Trophoblast cell (in vitro differentiated cells and primary cell): ENCODE measurements at regions not wholly inside any gene's neighbourhood (a gene's known extent, or its start where the extent isn't known, plus 50 kb on each side); places are given as distances from the start of the nearest gene placed in this dataset.

ENCODE experiments used
- DNase-seq, 2 donors: peaks; one replicate each; pipeline ENCODE4 v3.0.0-alpha.2; 2016
- H2AFZ ChIP-seq: 2 replicates; pipeline ENCODE4 v1.6.1; 2013; ENCODE audit warnings: low read length, moderate library complexity, mild to moderate bottlenecking; ENCODE audit not compliant: insufficient read depth, poor library complexity
- H2AK5ac ChIP-seq: 2 replicates; pipeline ENCODE4 v1.6.1; 2013; ENCODE audit warnings: mild to moderate bottlenecking, low read length
- H2BK120ac ChIP-seq: 2 replicates; pipeline ENCODE4 v1.6.1; 2013; ENCODE audit warnings: low read length, mild to moderate bottlenecking, moderate library complexity; ENCODE audit not compliant: insufficient read depth, poor library complexity
- H2BK12ac ChIP-seq: 2 replicates; pipeline ENCODE4 v1.6.1; 2013; ENCODE audit warnings: mild to moderate bottlenecking, low read length, moderate library complexity
- H2BK5ac ChIP-seq: 2 replicates; pipeline ENCODE4 v1.6.1; 2013; ENCODE audit warnings: low read length, low read depth, moderate library complexity, mild to moderate bottlenecking; ENCODE audit not compliant: poor library complexity
- H3K14ac ChIP-seq: 2 replicates; pipeline ENCODE4 v1.6.1; 2013; ENCODE audit warnings: mild to moderate bottlenecking, low read length
- H3K18ac ChIP-seq: 2 replicates; pipeline ENCODE4 v1.6.1; 2013; ENCODE audit warnings: mild to moderate bottlenecking, low read length
- H3K23ac ChIP-seq: 2 replicates; pipeline ENCODE4 v1.6.1; 2013; ENCODE audit warnings: low read length
- H3K27ac ChIP-seq: 2 replicates; pipeline ENCODE4 v1.5.1; 2013; ENCODE audit warnings: low read depth, mild to moderate bottlenecking, inconsistent platforms, low read length, moderate library complexity
- H3K27me3 ChIP-seq: 2 replicates; pipeline ENCODE4 v1.6.1; 2013; ENCODE audit warnings: inconsistent platforms, mild to moderate bottlenecking, low read length, moderate library complexity; ENCODE audit not compliant: insufficient read depth
- H3K36me3 ChIP-seq, 2 experiments: 1 replicate in 1 of 2; 2 replicates in 1 of 2; pipeline ENCODE4 v1.6.1; 2013; ENCODE audit warnings: low read length in 2 of 2, mild to moderate bottlenecking in 2 of 2, moderate library complexity in 1 of 2; ENCODE audit not compliant: insufficient read depth in 2 of 2, control insufficient read depth in 1 of 2
- H3K4ac ChIP-seq: 2 replicates; pipeline ENCODE4 v1.6.1; 2013; ENCODE audit warnings: low read depth, mild to moderate bottlenecking, low read length, moderate library complexity
- H3K4me1 ChIP-seq, 2 experiments: 1 replicate in 1 of 2; 2 replicates in 1 of 2; pipeline ENCODE4 v1.6.1; 2013; ENCODE audit warnings: low read length in 2 of 2, mild to moderate bottlenecking in 2 of 2, moderate library complexity in 1 of 2; ENCODE audit not compliant: insufficient read depth in 2 of 2, control insufficient read depth in 1 of 2
- H3K4me2 ChIP-seq: 2 replicates; pipeline ENCODE4 v1.6.1; 2013; ENCODE audit warnings: inconsistent platforms, mild to moderate bottlenecking, low read length, moderate library complexity
- H3K4me3 ChIP-seq: 2 replicates; pipeline ENCODE4 v1.5.1; 2013; ENCODE audit warnings: mild to moderate bottlenecking, low read depth, low read length, inconsistent platforms
- H3K79me1 ChIP-seq: one replicate; pipeline ENCODE4 v1.6.1; 2013; ENCODE audit warnings: low read length
- H3K79me2 ChIP-seq: 2 replicates; pipeline ENCODE4 v1.6.1; 2013; ENCODE audit warnings: low read length, mild to moderate bottlenecking; ENCODE audit not compliant: control insufficient read depth, insufficient read depth, poor library complexity
- H3K9ac ChIP-seq: 2 replicates; pipeline ENCODE4 v1.6.1; 2013; ENCODE audit warnings: mild to moderate bottlenecking, low read length
- H3K9me3 ChIP-seq: 2 replicates; pipeline ENCODE4 v1.6.1; 2013; ENCODE audit warnings: low read depth, mild to moderate bottlenecking, control low read depth, inconsistent platforms, low read length; ENCODE audit not compliant: insufficient read depth
- H4K12ac ChIP-seq: 2 replicates; pipeline ENCODE4 v1.6.1; 2013; ENCODE audit warnings: low read depth, mild to moderate bottlenecking, low read length, moderate library complexity
- H4K8ac ChIP-seq: 2 replicates; pipeline ENCODE4 v1.6.1; 2013; ENCODE audit warnings: low read depth, mild to moderate bottlenecking, low read length, moderate library complexity
- H4K91ac ChIP-seq: one replicate; pipeline ENCODE4 v1.6.1; 2013; ENCODE audit warnings: low read depth, mild to moderate bottlenecking, low read length, moderate library complexity
- WGBS: extraction: QIAGEN DNeasy Blood & Tissue Kit; methylation state at CpG from one replicate; pipeline ENCODE4 v1.1.7; 2013; ENCODE audit warnings: missing lambda C conversion rate; ENCODE audit not compliant: insufficient read length, insufficient coverage; ENCODE audit errors: extremely low coverage; 5-methylcytosine and 5-hydroxymethylcytosine counted together

DNA sequence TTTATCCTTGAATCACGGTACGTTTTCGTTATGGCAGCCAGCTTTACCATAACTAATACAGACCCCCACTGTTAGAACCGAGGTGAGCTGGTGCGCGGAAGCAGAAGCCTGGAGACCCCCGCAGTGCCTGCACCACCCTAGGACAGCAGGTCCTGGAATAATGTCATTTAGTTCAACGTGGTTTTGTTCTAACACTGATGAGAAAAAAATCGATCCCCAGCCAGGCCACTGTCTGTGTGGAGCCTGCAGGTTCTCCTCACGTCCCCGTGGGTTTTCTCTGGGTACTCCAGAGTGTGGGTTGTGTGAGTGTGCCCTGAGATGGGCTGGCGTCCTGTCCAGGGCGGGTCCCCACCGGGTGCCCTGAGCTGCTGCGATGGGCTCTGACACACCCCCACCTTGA, 69.9 kb upstream of the ST3GAL5 start:
- H3K79me2 ChIP-seq: no peaks in the 10 kb centered on the region
- no peak for DNase-seq
- no peak overlapping the region for H2AFZ ChIP-seq
- peaks cover 17% of the 10 kb centered on the region for H3K9me3 ChIP-seq
- no peak overlapping the region for H3K4ac ChIP-seq
- H3K4me2 ChIP-seq: no peak overlapping the region
- H2BK12ac ChIP-seq: no peak overlapping the region
- H3K4me1 ChIP-seq: peaks cover 0 to under 1% of the 10 kb centered on the region in 2 experiments
- H3K4me3 ChIP-seq: no peak overlapping the region
- no peak overlapping the region for H2BK5ac ChIP-seq
- no peak overlapping the region for H3K9ac ChIP-seq
- no peak overlapping the region for H4K8ac ChIP-seq
- H2BK120ac ChIP-seq: no peak overlapping the region
- H3K18ac ChIP-seq: no peak overlapping the region
- H4K12ac ChIP-seq: no peak overlapping the region
- no peak overlapping the region for H3K14ac ChIP-seq
- H3K79me1 ChIP-seq: no peaks in the 10 kb centered on the region
- no peak overlapping the region for H3K23ac ChIP-seq
- no peak overlapping the region for H3K27ac ChIP-seq
- WGBS: no CpG with 5 or more reads among the region's 15 CpGs
- no peaks in the 10 kb centered on the region for H3K27me3 ChIP-seq
- H3K36me3 ChIP-seq: no peaks in the 10 kb centered on the region
- no peak overlapping the region for H4K91ac ChIP-seq
- H2AK5ac ChIP-seq: no peak overlapping the region

DNA sequence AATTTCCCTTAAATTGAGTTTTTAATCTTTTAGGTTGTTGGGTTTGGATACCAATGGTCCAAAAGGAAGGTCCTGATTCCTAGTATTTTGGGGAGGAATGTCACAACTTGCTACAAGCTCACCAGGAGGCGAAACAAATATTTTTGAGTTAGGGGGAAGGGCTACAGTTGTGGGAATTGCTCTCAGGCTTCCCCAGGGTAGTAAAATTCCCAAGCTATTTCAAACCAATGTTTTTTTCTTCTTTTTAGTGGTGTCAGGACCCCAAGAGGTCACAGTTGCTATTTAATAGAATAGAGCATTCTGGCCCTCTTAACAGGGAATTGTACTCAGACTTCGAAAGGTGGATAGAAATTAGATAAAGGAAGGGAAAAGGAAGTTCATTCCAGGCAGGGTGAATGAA, 68.5 kb upstream of the ST3GAL5 start:
- H3K36me3 ChIP-seq: no peaks in the 10 kb centered on the region
- no peak overlapping the region for H3K14ac ChIP-seq
- peaks cover 2% of the 10 kb centered on the region for H3K79me1 ChIP-seq
- WGBS: no CpG with 5 or more reads among the region's 2 CpGs
- DNase-seq: no peak
- no peak overlapping the region for H4K8ac ChIP-seq
- H4K91ac ChIP-seq: no peak overlapping the region
- no peak overlapping the region for H3K23ac ChIP-seq
- no peak overlapping the region for H2AK5ac ChIP-seq
- no peak overlapping the region for H3K4me3 ChIP-seq
- no peak overlapping the region for H3K4ac ChIP-seq
- no peak overlapping the region for H2AFZ ChIP-seq
- no peak overlapping the region for H4K12ac ChIP-seq
- H2BK12ac ChIP-seq: no peak overlapping the region
- no peak overlapping the region for H3K9ac ChIP-seq
- no peaks in the 10 kb centered on the region for H3K79me2 ChIP-seq
- H3K9me3 ChIP-seq: peaks cover 16% of the 10 kb centered on the region
- H3K18ac ChIP-seq: no peak overlapping the region
- H3K4me2 ChIP-seq: no peak overlapping the region
- H2BK5ac ChIP-seq: no peak overlapping the region
- no peaks in the 10 kb centered on the region for H3K27me3 ChIP-seq
- H2BK120ac ChIP-seq: no peak overlapping the region
- H3K27ac ChIP-seq: no peak overlapping the region
- H3K4me1 ChIP-seq: peaks cover 4 to 5% of the 10 kb centered on the region in 2 experiments

DNA sequence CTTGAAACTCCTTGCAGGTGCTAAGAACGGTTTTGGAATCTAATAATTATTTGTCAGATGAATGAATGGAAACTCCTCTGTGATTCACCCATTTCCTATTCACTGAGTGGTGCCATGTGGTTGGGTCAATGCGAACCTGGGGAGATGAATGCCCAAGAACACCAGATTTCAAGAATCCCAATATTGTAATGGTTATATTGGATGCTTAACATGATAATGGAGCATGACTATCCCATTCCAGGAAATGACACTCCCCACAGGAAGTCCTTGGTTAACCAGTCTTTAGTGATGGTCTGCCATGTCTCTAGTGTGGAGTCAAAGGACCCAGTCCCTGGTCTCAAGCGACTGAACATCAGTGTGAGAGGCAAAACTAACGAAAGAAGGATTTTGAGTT, 67.9 kb upstream of the ST3GAL5 start:
- Histone ChIP-seq H3K14ac (no peak overlapping the region), H3K79me2 (no peaks in the 10 kb centered on the region), H3K36me3 (no peaks in the 10 kb centered on the region), H2AK5ac (no peak overlapping the region), H3K9me3 (peaks cover 13% of the 10 kb centered on the region), H3K79me1 (peaks cover 2% of the 10 kb centered on the region), H4K12ac (no peak overlapping the region), H3K4ac (no peak overlapping the region), H3K27me3 (no peaks in the 10 kb centered on the region), H3K4me3 (no peak overlapping the region), H2BK12ac (no peak overlapping the region), H3K4me1 (peaks cover 4 to 5% of the 10 kb centered on the region in 2 experiments), H3K9ac (no peak overlapping the region), H3K27ac (no peak overlapping the region), H4K91ac (no peak overlapping the region), H2BK120ac (no peak overlapping the region), H2BK5ac (no peak overlapping the region), H4K8ac (no peak overlapping the region), H3K4me2 (no peak overlapping the region), H3K23ac (no peak overlapping the region), H2AFZ (no peak overlapping the region), H3K18ac (no peak overlapping the region)
- no CpG with 5 or more reads among the region's 4 CpGs for WGBS
- no peak for DNase-seq

DNA sequence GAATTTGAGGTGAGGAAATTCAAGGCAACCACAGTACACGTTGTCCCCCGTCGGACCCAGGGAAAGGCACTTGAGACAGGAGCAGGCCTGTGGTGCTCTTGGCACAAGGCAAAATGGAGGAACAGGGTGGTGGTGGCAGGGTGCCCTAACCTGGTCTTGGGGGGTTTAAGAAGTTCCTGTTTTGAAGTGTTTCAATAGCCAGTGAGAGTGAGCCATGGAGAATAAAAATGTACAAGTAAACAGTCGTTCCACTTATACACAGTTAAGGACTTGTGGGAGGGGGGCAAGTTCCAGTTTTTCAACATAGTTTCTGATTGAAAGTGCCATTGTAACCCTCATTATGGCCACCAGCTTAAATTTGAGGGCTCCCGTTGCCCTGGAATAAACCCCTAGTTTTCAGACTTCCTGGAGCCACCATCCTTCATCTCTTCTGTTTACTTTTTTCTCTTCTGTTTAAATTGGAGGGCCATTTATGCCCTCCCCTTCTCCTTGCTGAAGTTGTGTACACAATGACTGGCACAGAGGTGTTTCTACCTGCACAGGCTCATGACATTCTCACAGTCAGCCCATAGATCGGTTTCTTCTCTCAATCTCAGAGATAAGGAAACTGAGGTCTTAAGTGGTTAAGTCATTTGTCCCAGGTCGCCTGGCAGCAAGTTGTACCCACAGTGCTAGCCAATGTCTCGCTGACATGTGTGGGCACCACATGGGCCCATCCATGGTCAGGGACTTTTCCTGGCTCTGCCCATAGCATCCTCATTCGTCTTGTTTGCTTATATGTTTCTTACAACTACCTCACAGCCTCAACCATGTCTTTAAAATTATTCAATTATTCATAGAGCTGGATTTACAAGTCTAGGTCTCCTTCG, 66.0 kb upstream of the ST3GAL5 start:
- no peaks in the 10 kb centered on the region for H3K9me3 ChIP-seq

More for the DNA sequence above, 66.0 kb upstream of the ST3GAL5 start:
- Histone ChIP-seq H4K91ac (no peak overlapping the region), H2AK5ac (no peak overlapping the region), H2AFZ (no peak overlapping the region), H3K23ac (no peak overlapping the region), H4K12ac (no peak overlapping the region), H3K79me2 (no peaks in the 10 kb centered on the region), H3K4me3 (no peak overlapping the region), H2BK120ac (no peak overlapping the region), H3K4me2 (no peak overlapping the region), H4K8ac (no peak overlapping the region), H3K27me3 (no peaks in the 10 kb centered on the region), H3K14ac (no peak overlapping the region), H3K9ac (no peak overlapping the region), H3K79me1 (peaks cover 2% of the 10 kb centered on the region), H3K36me3 (no peaks in the 10 kb centered on the region), H2BK12ac (no peak overlapping the region), H3K4me1 (peaks cover 4 to 5% of the 10 kb centered on the region in 2 experiments), H3K18ac (no peak overlapping the region), H3K4ac (no peak overlapping the region), H3K27ac (no peak overlapping the region), H2BK5ac (no peak overlapping the region)
- no peak for DNase-seq
- no CpG with 5 or more reads among the region's 10 CpGs for WGBS
